ENCODE measurements at regions not wholly inside any gene's neighbourhood (a gene's known extent, or its start where the extent isn't known, plus 50 kb on each side); places are given as distances from the start of the nearest gene placed in this dataset.

- no peak for DNase-seq (ENCODE audit: low spot score)
Observed at GRCh38 chr1:234672349-234673135, 62.6 kb upstream of the IRF2BP2 start.

GRCh38 chr1:234670967-234671626 is 61.1 kb upstream of the IRF2BP2 start:
- no peak for DNase-seq (ENCODE audit: low spot score)

DNA sequence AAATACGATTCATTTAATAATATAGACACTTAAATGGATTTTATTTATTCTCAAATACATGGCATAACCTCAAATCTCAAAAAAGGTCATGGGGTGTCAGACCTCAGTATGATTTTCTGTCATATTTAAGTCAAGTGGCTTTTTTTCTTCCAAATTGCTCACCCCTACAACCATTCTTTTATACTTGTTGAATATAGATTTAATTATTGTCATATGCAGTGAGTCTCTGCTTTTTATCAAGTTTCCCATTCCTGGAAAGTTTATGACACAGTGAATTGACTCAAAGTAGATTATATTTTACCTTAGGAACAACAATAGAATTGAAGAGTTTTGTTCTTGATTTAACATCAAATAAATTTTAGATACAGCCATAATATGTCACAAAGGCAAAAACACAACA is 59.5 kb upstream of the IRF2BP2 start:
- no peak for DNase-seq (ENCODE audit: low spot score)

DNA sequence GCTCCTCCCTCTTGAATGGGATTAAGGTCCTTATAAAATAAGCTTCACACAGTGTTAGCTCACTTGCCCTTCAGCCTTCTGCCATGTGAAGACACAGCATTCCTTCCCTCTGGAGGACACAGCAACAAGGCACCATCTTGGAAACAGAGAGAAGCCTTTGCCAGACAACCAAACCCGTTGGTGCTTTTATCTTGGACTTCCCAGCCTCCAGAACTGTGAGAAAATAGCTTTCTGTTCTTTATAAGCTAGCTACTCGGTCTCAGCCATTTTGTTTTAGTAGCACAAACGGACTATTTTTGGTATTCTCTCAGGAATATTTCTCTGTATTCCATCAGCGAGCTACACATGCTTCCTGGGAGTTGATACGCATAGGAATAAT is 58.6 kb upstream of the IRF2BP2 start:
- DNase-seq (ENCODE audit: low spot score) = no peak

DNA sequence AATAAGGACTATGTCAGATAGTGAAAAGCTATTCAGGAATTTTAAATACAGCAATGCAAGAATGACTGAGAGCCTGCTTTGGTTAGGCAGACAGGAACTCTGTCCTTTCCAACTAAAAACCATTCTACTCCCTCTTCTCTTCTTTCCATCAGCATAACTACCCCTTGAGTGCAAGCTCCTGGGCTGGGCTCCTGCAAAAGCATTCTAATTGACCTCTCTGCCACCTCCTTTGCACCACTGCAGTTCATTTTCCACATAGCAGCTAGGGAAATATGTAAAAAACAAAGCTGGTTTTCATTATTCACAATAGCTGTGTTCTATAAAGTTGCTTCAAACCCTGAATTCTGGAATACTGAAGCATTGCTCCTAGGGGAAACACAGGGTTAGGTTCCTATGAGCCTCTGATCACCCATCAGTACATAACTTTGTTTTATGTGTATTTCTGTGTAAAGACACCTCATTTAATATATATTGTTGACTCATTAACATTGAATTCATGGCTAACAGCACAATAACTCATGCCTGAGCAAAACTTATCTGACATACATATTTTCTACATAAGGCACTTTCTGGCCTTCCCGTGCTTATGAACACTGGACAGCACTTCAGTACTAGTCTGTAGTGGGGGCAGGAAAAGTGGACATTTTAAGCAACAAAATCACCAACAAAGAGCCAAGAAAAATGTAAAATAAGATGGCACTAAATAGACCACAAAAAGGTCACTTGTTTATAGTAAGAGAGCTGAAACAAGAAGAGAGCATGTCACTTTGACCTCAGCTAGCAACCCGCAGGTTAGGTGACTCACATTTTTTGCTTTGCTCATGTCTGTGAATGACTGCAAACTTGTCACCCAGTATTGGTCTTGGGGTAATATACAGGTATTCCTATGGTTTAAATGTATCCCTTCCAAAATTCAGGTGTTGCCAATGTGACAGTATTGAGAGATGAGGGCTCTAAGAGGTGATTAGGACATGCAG is 57.9 kb upstream of the IRF2BP2 start:
- no peak for DNase-seq (ENCODE audit: low spot score)

DNA sequence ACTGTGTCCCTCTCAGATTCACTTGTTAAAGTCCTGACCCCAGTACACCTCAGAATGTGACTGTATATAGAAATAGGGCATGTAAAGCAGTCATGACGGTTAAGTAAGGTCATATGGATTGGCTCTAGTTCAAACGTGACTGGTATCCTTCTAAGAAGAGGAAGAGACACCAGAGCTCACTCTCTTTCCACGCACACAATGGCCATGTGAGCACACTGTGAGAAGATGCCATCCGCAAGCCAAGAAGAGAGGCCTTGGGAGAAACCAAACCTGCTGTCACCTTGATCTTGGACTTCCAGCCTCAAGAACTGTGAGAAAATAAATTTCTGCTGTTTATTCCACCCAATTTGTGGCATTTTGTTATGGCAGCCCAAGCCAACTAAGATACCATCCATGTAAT is 56.8 kb upstream of the IRF2BP2 start:
- DNase-seq (ENCODE audit: low spot score) = no peak

DNA sequence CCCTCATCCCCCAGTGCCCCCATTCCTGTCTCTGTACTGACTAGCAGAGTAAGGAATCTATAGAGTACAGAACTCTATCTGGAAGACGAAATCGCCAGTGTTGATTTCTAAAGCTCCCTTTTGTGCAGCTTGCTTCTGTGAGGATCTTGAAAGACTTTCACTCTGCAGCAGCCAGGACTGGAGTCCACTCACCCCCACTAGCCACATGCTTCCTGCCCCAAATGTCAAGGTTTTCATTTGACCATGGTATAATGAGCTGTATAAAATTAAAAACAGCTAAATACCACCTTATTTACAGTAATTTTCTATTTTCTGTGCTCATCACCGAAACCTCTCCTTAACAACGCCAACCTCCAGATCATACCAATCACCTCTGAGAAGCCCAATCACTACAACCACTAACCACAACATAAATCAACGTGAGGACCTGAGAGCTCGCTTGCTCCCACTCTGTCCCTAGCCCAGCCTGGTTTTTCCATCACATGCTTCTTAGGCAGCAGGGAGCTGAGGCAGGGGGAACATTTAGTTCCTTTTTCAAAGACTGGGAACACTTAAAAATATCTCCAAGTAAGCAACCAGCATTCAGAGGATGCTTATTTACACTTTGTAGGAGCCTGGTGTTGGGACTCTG is 56.1 kb upstream of the IRF2BP2 start:
- DNase-seq (ENCODE audit: low spot score) = no peak

GRCh38 chr1:234662148-234662547 is 52.2 kb upstream of the IRF2BP2 start:
- DNase-seq (ENCODE audit: low spot score) = no peak

DNA sequence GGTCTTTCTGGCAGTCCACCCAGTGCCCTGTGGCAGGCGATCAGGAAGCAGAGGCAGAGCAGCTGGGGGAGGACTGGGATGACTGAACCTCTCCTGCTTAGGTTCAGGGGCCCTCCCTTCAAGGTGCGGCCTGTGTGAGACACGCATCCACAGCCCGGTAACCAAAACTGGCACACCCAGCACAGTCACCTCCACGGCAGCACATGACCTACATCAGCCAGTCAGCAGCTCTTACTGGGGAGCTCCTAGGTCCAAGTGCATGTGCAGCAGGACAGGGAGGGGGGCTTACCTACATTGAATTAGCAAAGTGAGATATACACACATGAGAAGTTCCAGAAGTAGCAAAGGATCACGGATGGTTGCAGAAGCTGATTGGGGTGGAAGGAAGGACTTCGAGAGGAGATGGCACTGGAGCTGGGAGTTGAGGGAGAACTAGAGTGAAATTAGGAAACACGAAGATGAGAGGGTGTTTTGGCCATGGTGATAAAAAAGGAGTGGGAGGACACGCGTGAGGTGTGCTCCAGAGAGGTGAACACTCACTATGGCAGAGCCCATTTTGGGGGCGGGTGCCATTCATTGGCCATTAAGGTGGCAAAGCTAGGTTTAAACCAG is 51.4 kb upstream of the IRF2BP2 start:
- DNase-seq (ENCODE audit: low spot score) = no peak

DNA sequence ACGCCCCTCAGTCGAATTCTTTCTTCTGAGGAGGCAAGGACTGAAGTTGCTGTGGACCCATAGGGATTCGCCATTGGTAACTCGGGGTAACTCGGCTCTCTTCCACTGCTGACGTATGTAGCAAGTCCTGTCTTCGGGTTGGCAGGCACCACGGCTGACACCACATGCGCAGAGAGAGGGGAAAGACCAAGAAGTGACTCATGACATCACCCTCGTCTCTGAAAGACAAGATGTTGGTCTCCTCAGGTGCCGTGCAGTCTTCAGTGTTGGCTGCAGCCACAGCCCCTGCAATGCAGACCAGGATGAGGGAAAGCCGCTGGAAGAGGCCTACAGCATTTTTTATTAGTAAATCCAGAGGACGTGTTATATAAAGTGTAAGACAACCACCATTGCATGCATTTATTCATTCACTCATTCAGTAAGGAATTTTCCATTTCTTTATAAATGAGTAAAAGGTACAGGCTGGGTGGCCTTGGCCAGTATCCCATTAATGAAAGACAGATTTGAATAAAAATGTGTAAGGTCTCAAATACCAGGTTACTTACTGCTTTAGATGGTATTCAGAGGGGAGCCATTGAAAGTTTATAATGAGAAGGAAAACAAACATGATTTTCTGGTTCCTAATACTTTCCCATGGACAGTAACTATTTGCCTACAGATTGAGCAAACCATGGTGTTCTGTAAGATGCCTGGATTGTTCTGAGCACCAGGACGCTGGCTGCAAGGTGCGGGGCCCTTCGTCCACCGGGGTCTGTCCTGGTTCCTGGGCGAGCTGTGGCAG is 50.7 kb upstream of the IRF2BP2 start:
- DNase-seq (ENCODE audit: low spot score) = no peak

All from germinal center (tissue), 1 donor.